ENCODE measurements at regions not wholly inside any gene's neighbourhood (a gene's known extent, or its start where the extent isn't known, plus 50 kb on each side); places are given as distances from the start of the nearest gene placed in this dataset.

- TF ChIP-seq CTCF (optimal IDR thresholded peaks at IDR 0.05 in 1 of 3, IDR thresholded peaks at IDR 0.05 in 1 of 3, conservative IDR thresholded peaks at IDR 0.05 in 1 of 3; ENCODE audit: extremely low read depth in 1 of 3, insufficient read depth in 2 of 3, low read length in 3 of 3) = no peak
- no peak for TF ChIP-seq EZH2 (IDR thresholded peaks at IDR 0.05; ENCODE audit: low read length)
These were observed 249.1 kb upstream of the POGK start for GRCh38 chr1:166590161-166590560.
